ENCODE measurements at regions not wholly inside any gene's neighbourhood (a gene's known extent, or its start where the extent isn't known, plus 50 kb on each side); places are given as distances from the start of the nearest gene placed in this dataset.

GRCh38 chr14:43697003-43697402 lies 810.1 kb downstream of the FSCB start:
- TF ChIP-seq PHF8 (IDR thresholded peaks at IDR 0.05; ENCODE audit: borderline replicate concordance, low read depth) = no peak
- TF ChIP-seq CTCF (IDR thresholded peaks at IDR 0.05) = no peak
- no peak for TF ChIP-seq ZFP36 (IDR thresholded peaks at IDR 0.05; ENCODE audit: borderline replicate concordance, partially characterized antibody)
- TF ChIP-seq POLR2A (IDR thresholded peaks at IDR 0.05; ENCODE audit: low read length) = no peak
- TF ChIP-seq NR3C1 (IDR thresholded peaks at IDR 0.05) = no peak
- no peak for TF ChIP-seq RCOR1 (IDR thresholded peaks at IDR 0.05; ENCODE audit: low read depth, low read length)
- TF ChIP-seq HDAC2 (IDR thresholded peaks at IDR 0.05) = no peak
- no peak for TF ChIP-seq RARB (CRISPR knock-in tag; IDR thresholded peaks at IDR 0.05)
- no peak for TF ChIP-seq SMC3 (IDR thresholded peaks at IDR 0.05)
- no peak for TF ChIP-seq EHMT2 (IDR thresholded peaks at IDR 0.05; ENCODE audit: low read depth)
- TF ChIP-seq RAD21 (conservative IDR thresholded peaks at IDR 0.05 in 1 of 2, IDR thresholded peaks at IDR 0.05 in 1 of 2) = no peak
- no peak for TF ChIP-seq NFE2L2 (conservative IDR thresholded peaks at IDR 0.05; ENCODE audit: low read length)
